ENCODE measurements at regions not wholly inside any gene's neighbourhood (a gene's known extent, or its start where the extent isn't known, plus 50 kb on each side); places are given as distances from the start of the nearest gene placed in this dataset.

DNA sequence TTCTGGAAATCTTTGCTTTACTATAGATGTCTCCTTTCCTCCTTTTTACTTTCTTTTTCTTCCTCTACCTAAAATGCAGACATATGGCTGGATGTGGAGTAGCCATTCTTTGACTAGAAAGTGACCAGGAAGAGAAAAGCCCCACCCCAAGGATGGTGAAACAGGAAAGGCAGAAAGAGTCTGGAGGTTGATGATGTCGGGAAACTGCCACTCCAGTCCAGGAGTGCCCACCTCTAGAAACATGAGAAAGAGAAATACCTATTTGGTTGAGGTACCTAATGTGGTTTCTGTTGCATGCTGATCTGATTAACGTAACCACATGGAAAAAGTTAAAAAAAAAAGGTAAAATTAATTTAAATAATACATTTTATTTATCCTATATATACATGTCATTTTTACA lies 55.2 kb upstream of the SSR3 start:
- ATAC-seq (ENCODE audit: low FRiP score) = no peak

DNA sequence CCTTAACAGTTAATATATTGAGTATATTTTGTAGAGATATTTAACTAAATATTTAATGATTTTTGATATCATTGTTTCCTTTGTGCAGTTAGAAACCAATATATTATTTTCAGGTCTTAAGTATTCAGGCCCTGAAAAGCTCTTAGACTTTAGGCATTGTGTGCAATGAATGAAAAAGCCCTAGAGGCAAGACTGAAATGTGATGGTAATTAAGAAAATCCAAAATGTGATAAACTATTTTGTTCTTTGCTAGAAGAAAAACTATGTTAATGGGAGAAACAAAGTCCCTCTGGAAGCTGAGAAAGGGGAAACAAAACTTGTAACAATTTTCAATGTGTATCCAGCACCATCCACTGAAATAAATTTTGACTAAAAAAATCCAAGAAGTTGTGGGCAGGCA lies 54.6 kb upstream of the SSR3 start:
- H3K9me3 ChIP-seq (ENCODE audit: control insufficient read depth, low read length) = no peaks in the 10 kb centered on the region
- no peak overlapping the region for H3K4me3 ChIP-seq (ENCODE audit: low read length in 2 of 2)
- H3K27ac ChIP-seq (ENCODE audit: low read depth in 1 of 2, low read length in 2 of 2) = no peak overlapping the region
- no peaks in the 10 kb centered on the region for H3K27me3 ChIP-seq (ENCODE audit: control insufficient read depth in 1 of 2, insufficient read depth in 2 of 2, low read length in 1 of 2)
- H3K4me1 ChIP-seq (ENCODE audit: control insufficient read depth in 1 of 2, insufficient read depth in 2 of 2, low read length in 2 of 2) = no peaks in the 10 kb centered on the region
- DNase-seq (no peak), ATAC-seq (ENCODE audit: low FRiP score) (no peak)
- intact Hi-C loops (cut with DNase I) = loop anchor here in 1 of 2 donors (5.0 kb wide), 2 partner anchors 52 to 63 kb away; partner anchors contain the start of genes SSR3 and TIPARP
- no peaks in the 10 kb centered on the region for H3K36me3 ChIP-seq (ENCODE audit: control insufficient read depth in 1 of 2, insufficient read depth in 2 of 2, low read length in 1 of 2)

More for the DNA sequence above, 55.2 kb upstream of the SSR3 start:
- WGBS, 2 donors = 93 to 96% methylated on average over 2 of the region's 2 CpGs
- Histone ChIP-seq H3K9me3 (ENCODE audit: control insufficient read depth, low read length) (no peaks in the 10 kb centered on the region), H3K27ac (ENCODE audit: low read depth in 1 of 2, low read length in 2 of 2) (no peak overlapping the region), H3K36me3 (ENCODE audit: control insufficient read depth in 1 of 2, insufficient read depth in 2 of 2, low read length in 1 of 2) (no peaks in the 10 kb centered on the region), H3K4me3 (ENCODE audit: low read length in 2 of 2) (no peak overlapping the region), H3K27me3 (ENCODE audit: control insufficient read depth in 1 of 2, insufficient read depth in 2 of 2, low read length in 1 of 2) (no peaks in the 10 kb centered on the region), H3K4me1 (ENCODE audit: control insufficient read depth in 1 of 2, insufficient read depth in 2 of 2, low read length in 2 of 2) (no peaks in the 10 kb centered on the region)
- DNase-seq = no peak
- intact Hi-C loops (cut with DNase I) = no loop called here

DNA sequence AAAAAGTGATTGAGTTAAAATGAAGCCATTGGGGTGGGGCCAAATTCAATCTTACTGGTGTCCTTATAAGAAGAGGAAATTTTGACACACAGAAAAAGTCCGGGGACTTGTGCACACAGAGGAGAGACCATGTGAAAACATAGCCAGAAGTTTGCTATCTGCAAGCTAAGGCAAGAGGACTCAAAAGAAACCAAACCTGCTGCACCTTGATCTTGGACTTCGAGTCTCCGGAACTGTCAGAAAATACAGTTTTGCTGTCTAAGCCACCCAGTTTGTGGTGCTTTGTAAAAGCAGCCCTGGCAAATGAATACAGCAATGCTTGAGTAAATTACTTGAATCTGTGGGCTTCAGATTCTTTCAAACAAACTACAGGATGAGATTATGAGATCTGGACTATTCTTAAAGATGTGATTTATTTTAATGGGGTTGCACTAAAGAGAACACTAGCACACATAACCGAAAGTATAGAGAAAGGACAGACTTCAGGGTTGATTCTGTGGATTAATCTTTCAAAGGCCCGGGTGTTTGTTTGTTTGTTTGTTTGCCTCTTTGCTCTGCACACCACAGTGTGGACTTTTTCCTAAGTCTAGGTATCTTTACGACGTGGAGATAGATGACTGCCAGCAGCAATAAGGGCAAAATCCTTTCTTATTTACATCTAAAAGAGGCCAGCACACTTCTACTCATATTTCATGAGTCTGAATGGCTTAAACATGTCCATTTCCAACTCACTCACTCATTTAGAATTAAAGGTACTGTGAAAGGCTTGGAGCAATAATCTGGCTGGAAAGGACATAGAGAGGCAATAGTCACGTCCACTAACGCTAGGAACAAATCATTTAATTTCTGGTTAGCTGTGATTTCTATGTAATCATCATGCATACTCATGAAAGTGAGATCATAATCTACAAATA lies 53.9 kb upstream of the SSR3 start:
- 90 to 92% methylated on average over 9 of the region's 9 CpGs for WGBS, 2 donors
- Histone ChIP-seq H3K27me3 (ENCODE audit: control insufficient read depth in 1 of 2, insufficient read depth in 2 of 2, low read length in 1 of 2) (no peaks in the 10 kb centered on the region), H3K27ac (ENCODE audit: low read depth in 1 of 2, low read length in 2 of 2) (no peak overlapping the region), H3K36me3 (ENCODE audit: control insufficient read depth in 1 of 2, insufficient read depth in 2 of 2, low read length in 1 of 2) (no peaks in the 10 kb centered on the region), H3K4me1 (ENCODE audit: control insufficient read depth in 1 of 2, insufficient read depth in 2 of 2, low read length in 2 of 2) (no peaks in the 10 kb centered on the region), H3K9me3 (ENCODE audit: control insufficient read depth, low read length) (no peaks in the 10 kb centered on the region), H3K4me3 (ENCODE audit: low read length in 2 of 2) (no peak overlapping the region)
- intact Hi-C loops (cut with DNase I) = loop anchor here in 1 of 2 donors (5.0 kb wide), 2 partner anchors 52 to 63 kb away; partner anchors contain the start of genes SSR3 and TIPARP
- ATAC-seq (ENCODE audit: low FRiP score) (no peak), DNase-seq (no peak)

DNA sequence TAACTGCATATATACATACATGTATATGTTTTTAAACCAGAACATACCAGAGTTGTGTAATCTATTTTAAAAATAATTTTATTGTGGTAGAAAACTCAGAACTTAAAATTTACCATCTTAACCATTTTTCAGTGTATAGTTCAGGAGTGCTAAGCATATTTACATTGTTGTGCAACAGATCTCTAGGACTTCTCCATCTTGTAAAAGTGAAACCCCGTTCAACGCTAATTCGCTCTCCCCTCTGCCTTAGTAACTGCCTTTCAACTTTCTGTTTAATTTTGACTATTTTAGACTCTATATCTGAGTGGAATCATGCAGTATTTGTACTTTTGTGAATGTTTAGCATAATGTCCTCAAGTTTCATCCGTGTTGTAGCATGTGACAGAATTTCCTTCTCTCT lies 51.8 kb upstream of the SSR3 start:
- intact Hi-C loops (cut with DNase I) = loop anchor here in 1 of 2 donors (5.0 kb wide), 2 partner anchors 49 to 66 kb away; partner anchors contain the start of genes SSR3 and TIPARP
- 90 to 94% methylated on average over 4 of the region's 4 CpGs for WGBS, 2 donors
- Histone ChIP-seq H3K27me3 (ENCODE audit: control insufficient read depth in 1 of 2, insufficient read depth in 2 of 2, low read length in 1 of 2) (no peaks in the 10 kb centered on the region), H3K4me1 (ENCODE audit: control insufficient read depth in 1 of 2, insufficient read depth in 2 of 2, low read length in 2 of 2) (no peaks in the 10 kb centered on the region), H3K36me3 (ENCODE audit: control insufficient read depth in 1 of 2, insufficient read depth in 2 of 2, low read length in 1 of 2) (no peaks in the 10 kb centered on the region), H3K9me3 (ENCODE audit: control insufficient read depth, low read length) (no peaks in the 10 kb centered on the region), H3K27ac (ENCODE audit: low read depth in 1 of 2, low read length in 2 of 2) (no peak overlapping the region), H3K4me3 (ENCODE audit: low read length in 2 of 2) (no peak overlapping the region)
- DNase-seq = no peak
- ATAC-seq (ENCODE audit: low FRiP score) = no peak

DNA sequence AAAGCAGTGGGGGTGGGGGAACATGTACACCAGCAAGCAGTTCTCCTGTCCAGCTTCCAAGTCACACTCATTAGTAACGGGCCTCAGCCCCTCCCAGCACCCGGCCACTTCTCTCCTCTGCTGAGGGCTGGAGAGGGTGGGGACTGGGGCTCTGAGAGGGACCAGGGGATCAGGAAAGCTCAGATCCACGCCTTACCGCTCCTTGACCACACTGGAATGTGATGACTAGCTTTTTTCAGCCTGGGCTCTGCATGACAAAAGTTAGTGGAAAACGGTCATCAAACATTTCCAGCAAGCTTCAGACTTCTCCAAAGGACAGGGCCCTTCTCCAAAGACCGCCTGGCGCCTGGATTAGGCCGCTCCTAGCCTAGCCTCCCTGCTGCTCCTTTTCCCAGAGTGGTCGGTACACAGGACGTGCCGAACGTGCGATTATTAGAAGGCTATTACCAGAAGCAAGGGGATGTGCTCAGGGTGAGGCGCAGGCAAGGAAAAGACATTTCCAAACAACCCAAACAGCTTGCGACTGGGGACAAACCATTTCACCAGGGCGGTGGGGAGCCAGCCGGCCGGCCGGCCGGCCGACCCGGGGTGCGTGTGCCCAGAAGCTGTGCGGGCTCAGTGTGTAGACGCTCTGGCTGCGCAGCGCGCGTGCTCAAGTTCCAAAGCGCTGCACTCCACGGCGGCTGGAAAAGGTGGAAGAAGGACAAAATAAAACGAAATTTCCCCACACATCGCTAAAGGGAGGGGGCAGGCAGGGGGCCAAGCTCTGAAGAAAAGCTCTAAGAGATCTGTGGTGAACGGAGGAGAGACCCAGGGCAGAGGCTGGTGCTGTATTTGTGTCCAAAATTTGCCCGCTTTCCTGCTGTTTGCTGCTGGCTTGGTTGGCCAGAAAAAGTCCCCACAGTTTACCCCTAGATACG lies 51.0 kb upstream of the SSR3 start:
- WGBS, 2 donors = 3% methylated on average over 37 of the region's 37 CpGs
- ATAC-seq (ENCODE audit: low FRiP score) (peak; percentile 87), DNase-seq (peak; percentile 80 to 81)
- H3K27ac ChIP-seq (ENCODE audit: low read depth in 1 of 2, low read length in 2 of 2) = peak overlapping the region in 1 of 2 donors; percentile 88
- H3K27me3 ChIP-seq (ENCODE audit: control insufficient read depth in 1 of 2, insufficient read depth in 2 of 2, low read length in 1 of 2) = no peaks in the 10 kb centered on the region
- peak overlapping the region; percentile 27 to 63 for H3K4me3 ChIP-seq (ENCODE audit: low read length in 2 of 2)
- H3K4me1 ChIP-seq (ENCODE audit: control insufficient read depth in 1 of 2, insufficient read depth in 2 of 2, low read length in 2 of 2) = no peaks in the 10 kb centered on the region
- H3K36me3 ChIP-seq (ENCODE audit: control insufficient read depth in 1 of 2, insufficient read depth in 2 of 2, low read length in 1 of 2) = no peaks in the 10 kb centered on the region
- intact Hi-C loops (cut with DNase I) = loop anchor here in 1 of 2 donors (5.0 kb wide), 2 partner anchors 49 to 66 kb away; partner anchors contain the start of genes SSR3 and TIPARP
- H3K9me3 ChIP-seq (ENCODE audit: control insufficient read depth, low read length) = no peaks in the 10 kb centered on the region

DNA sequence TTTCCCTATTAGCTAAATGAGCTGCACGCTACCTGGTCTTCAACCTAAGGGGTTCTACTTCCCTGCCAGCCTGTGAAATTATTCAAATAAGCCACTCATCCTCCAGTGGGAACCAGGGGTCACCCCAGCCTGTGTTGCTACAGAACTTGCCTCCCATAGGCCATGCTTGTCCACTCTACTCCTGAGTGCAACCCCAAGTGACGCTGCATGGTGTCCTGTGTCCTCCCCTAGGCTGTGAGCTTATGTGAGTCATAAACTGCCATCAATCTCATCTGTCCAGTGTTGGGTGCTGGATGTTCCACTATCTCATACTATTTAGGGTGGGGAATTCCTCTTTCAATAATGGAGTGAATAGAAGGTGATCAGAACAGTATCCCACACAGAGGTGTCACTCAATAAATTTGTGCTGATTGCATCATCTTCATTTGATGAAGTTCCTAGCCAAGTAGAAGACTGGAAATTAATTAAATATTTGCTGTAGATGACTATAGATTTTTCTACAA lies 49.8 kb upstream of the SSR3 start:
- H3K27ac ChIP-seq (ENCODE audit: low read depth in 1 of 2, low read length in 2 of 2) = no peak overlapping the region
- intact Hi-C loops (cut with DNase I) = loop anchor here in 1 of 2 donors (5.0 kb wide), 2 partner anchors 47 to 68 kb away; partner anchors contain the start of genes SSR3 and TIPARP
- DNase-seq = no peak

More for the DNA sequence above, 49.8 kb upstream of the SSR3 start:
- no peaks in the 10 kb centered on the region for H3K4me1 ChIP-seq (ENCODE audit: control insufficient read depth in 1 of 2, insufficient read depth in 2 of 2, low read length in 2 of 2)
- no peak overlapping the region for H3K4me3 ChIP-seq (ENCODE audit: low read length in 2 of 2)
- 96 to 99% methylated on average over 2 of the region's 2 CpGs for WGBS, 2 donors
- no peak for ATAC-seq (ENCODE audit: low FRiP score)
- no peaks in the 10 kb centered on the region for H3K27me3 ChIP-seq (ENCODE audit: control insufficient read depth in 1 of 2, insufficient read depth in 2 of 2, low read length in 1 of 2)
- no peaks in the 10 kb centered on the region for H3K36me3 ChIP-seq (ENCODE audit: control insufficient read depth in 1 of 2, insufficient read depth in 2 of 2, low read length in 1 of 2)
- no peaks in the 10 kb centered on the region for H3K9me3 ChIP-seq (ENCODE audit: control insufficient read depth, low read length)
